ENCODE measurements at regions not wholly inside any gene's neighbourhood (a gene's known extent, or its start where the extent isn't known, plus 50 kb on each side); places are given as distances from the start of the nearest gene placed in this dataset.
"Not testable (repeated sequence)": the region's sequence is repeated elsewhere in the genome, so short reads cannot be mapped to it uniquely, and the experiment has no call there.

- H3K4me3 ChIP-seq (ENCODE audit: low read depth, low read length, poor library complexity, severe bottlenecking); H3K9me2 ChIP-seq (ENCODE audit: insufficient read depth, low read length); BruUV-seq (replicated peaks); H3K36me3 ChIP-seq (ENCODE audit: insufficient read depth, low read length); intact Hi-C loops (cut with micrococcal nuclease; ENCODE audit: unreplicated experiment); H2AFZ ChIP-seq (ENCODE audit: low read length); CTCF ChIA-PET (ENCODE audit: unreplicated experiment); H3K79me2 ChIP-seq (ENCODE audit: insufficient read depth, low read depth, low read length); POLR2A ChIA-PET; H4K20me1 ChIP-seq (ENCODE audit: insufficient read depth, low read length); H3K4me2 ChIP-seq (ENCODE audit: low read length); H3K27ac ChIP-seq (ENCODE audit: low read depth, low read length, poor library complexity, severe bottlenecking); H3K4me1 ChIP-seq (ENCODE audit: insufficient read depth, low read length, poor library complexity, severe bottlenecking); DNase-seq (ENCODE audit: low spot score); H3K9me3 ChIP-seq (ENCODE audit: low read length): not testable (repeated sequence)
These were observed 119.0 kb upstream of the ZNF469 start for GRCh38 chr16:88263681-88264287.

DNA sequence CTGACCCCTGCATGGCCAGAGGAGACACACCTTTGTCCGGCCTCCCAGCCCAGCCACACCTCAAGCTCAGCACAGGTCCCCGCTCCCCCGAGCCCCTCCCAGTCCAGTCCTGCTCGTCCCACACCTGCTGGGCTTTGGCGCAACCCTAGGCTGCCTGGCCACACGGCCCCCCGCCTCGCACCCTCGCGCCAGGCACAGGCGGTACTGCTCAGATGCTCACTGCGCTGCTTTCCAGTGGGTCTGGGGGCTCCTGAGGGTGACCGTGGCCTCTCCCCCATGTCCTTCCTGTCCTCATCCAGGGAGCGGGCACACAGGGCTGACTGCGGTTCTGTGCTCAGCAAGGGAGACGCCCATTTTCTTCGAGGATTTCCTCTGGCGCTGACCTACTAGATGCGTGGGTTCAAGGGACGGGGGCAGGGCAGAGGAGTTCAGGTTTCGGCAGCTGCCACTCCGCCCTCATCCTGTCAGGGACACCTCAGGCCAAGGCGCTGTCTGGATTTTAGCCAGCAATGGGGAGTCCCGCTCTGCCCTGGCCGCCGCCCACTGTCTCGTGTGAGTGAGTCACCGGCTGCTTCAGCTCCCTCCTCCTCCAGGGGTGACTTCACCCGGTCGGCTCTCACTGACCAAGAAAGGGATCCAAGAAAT is 118.0 kb upstream of the ZNF469 start:
- Histone ChIP-seq H2AFZ (ENCODE audit: low read length) (no peak overlapping the region), H3K27ac (ENCODE audit: low read depth, low read length, poor library complexity, severe bottlenecking) (no peak overlapping the region), H4K20me1 (ENCODE audit: insufficient read depth, low read length) (no peaks in the 10 kb centered on the region), H3K4me1 (ENCODE audit: insufficient read depth, low read length, poor library complexity, severe bottlenecking) (no peaks in the 10 kb centered on the region), H3K9me2 (ENCODE audit: insufficient read depth, low read length) (no peaks in the 10 kb centered on the region), H3K9me3 (ENCODE audit: low read length) (no peaks in the 10 kb centered on the region), H3K4me2 (ENCODE audit: low read length) (no peak overlapping the region), H3K36me3 (ENCODE audit: insufficient read depth, low read length) (no peaks in the 10 kb centered on the region), H3K79me2 (ENCODE audit: insufficient read depth, low read depth, low read length) (no peaks in the 10 kb centered on the region), H3K4me3 (ENCODE audit: low read depth, low read length, poor library complexity, severe bottlenecking) (no peak overlapping the region)
- no TSS peak for BruUV-seq (replicated peaks)
- no peak for DNase-seq (ENCODE audit: low spot score)
- CTCF ChIA-PET (ENCODE audit: unreplicated experiment) = no interaction called here
- intact Hi-C loops (cut with micrococcal nuclease; ENCODE audit: unreplicated experiment) = no loop called here
- TF ChIP-seq, protein P1, sequence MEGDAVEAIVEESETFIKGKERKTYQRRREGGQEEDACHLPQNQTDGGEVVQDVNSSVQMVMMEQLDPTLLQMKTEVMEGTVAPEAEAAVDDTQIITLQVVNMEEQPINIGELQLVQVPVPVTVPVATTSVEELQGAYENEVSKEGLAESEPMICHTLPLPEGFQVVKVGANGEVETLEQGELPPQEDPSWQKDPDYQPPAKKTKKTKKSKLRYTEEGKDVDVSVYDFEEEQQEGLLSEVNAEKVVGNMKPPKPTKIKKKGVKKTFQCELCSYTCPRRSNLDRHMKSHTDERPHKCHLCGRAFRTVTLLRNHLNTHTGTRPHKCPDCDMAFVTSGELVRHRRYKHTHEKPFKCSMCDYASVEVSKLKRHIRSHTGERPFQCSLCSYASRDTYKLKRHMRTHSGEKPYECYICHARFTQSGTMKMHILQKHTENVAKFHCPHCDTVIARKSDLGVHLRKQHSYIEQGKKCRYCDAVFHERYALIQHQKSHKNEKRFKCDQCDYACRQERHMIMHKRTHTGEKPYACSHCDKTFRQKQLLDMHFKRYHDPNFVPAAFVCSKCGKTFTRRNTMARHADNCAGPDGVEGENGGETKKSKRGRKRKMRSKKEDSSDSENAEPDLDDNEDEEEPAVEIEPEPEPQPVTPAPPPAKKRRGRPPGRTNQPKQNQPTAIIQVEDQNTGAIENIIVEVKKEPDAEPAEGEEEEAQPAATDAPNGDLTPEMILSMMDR (conservative IDR thresholded peaks at IDR 0.05; ENCODE audit: low read length) = no peak
- TF ChIP-seq EZH2phosphoT487 (IDR thresholded peaks at IDR 0.05; ENCODE audit: borderline replicate concordance, low read depth, low read length) = no peak
- POLR2A ChIA-PET = no interaction called here

DNA sequence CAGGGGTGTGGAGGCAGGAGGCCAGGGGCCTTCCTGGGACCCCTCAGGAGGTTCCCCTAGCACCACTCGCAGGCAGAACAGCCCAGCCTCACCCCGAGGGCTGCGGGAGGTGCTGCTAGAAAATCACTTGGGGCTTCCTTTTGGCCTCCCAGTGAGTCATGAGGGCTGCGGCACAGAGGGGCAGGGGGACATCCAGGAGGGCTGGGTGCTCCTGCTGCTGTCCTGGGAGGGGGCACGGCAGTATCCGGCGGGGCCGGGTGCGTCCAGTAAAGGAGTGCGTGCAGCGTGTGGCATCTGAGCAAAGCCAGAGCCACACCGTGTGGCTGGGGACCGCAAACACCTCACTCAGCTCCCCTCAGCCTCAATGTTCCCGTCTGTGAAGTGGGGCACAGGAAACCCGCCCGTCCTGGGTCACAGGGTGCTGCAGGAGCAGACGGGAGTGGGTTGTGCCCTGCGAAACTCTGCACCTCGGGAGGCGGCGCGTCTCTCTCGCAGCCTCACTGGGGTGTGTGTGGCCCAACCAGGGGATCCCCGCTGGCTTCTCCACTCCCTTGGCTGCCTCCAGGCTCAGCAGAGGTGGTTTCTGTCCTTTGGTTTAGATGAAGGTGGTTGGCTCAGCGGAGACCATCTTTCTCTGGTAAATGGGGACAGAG is 117.3 kb upstream of the ZNF469 start:
- H3K36me3 ChIP-seq (ENCODE audit: insufficient read depth, low read length); DNase-seq (ENCODE audit: low spot score); H3K9me2 ChIP-seq (ENCODE audit: insufficient read depth, low read length); H3K4me2 ChIP-seq (ENCODE audit: low read length); intact Hi-C loops (cut with micrococcal nuclease; ENCODE audit: unreplicated experiment); H4K20me1 ChIP-seq (ENCODE audit: insufficient read depth, low read length); H3K4me1 ChIP-seq (ENCODE audit: insufficient read depth, low read length, poor library complexity, severe bottlenecking); POLR2A ChIA-PET; H2AFZ ChIP-seq (ENCODE audit: low read length); H3K4me3 ChIP-seq (ENCODE audit: low read depth, low read length, poor library complexity, severe bottlenecking); BruUV-seq (replicated peaks); H3K27ac ChIP-seq (ENCODE audit: low read depth, low read length, poor library complexity, severe bottlenecking); CTCF ChIA-PET (ENCODE audit: unreplicated experiment); H3K79me2 ChIP-seq (ENCODE audit: insufficient read depth, low read depth, low read length); H3K9me3 ChIP-seq (ENCODE audit: low read length): not testable (repeated sequence)

- intact Hi-C loops (cut with micrococcal nuclease; ENCODE audit: unreplicated experiment); H3K4me3 ChIP-seq (ENCODE audit: low read depth, low read length, poor library complexity, severe bottlenecking); H3K9me3 ChIP-seq (ENCODE audit: low read length); H4K20me1 ChIP-seq (ENCODE audit: insufficient read depth, low read length); DNase-seq (ENCODE audit: low spot score); POLR2A ChIA-PET; BruUV-seq (replicated peaks); H3K36me3 ChIP-seq (ENCODE audit: insufficient read depth, low read length); CTCF ChIA-PET (ENCODE audit: unreplicated experiment); H3K27ac ChIP-seq (ENCODE audit: low read depth, low read length, poor library complexity, severe bottlenecking); H3K4me1 ChIP-seq (ENCODE audit: insufficient read depth, low read length, poor library complexity, severe bottlenecking); H3K4me2 ChIP-seq (ENCODE audit: low read length); H3K79me2 ChIP-seq (ENCODE audit: insufficient read depth, low read depth, low read length); H3K9me2 ChIP-seq (ENCODE audit: insufficient read depth, low read length); H2AFZ ChIP-seq (ENCODE audit: low read length): not testable (repeated sequence)
These were observed 116.7 kb upstream of the ZNF469 start for GRCh38 chr16:88266036-88266435.

DNA sequence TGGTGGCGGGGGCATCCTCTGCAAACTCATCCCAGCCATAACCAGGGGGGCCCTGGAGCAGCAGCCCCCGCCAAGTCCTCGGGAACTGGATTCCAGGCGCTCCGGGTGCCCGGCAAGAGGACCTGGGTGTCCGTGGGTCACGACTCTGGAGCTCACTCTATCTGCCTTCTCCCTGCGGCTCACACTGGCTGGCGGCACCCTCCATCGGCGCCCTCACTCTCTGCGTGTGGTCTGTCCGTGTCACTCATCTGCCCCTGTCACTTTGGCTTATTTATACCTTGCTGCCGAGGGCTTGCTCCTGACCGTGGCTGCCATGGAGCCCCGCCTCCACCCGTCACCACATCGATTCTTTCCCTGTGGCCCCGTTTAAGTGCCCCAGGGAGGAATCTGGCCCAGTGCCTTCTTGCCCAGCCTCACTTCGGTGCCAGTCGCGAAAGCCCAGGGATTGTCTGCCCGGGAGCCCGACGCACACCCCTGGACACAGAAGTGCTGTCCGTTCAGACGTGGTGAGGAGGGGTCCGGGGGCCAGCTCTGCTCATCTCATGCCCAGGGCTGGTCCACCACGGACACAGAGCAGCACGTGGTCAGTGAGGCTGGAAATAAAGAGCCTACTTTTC is 115.7 kb upstream of the ZNF469 start:
- H3K4me2 ChIP-seq (ENCODE audit: low read length); H3K9me2 ChIP-seq (ENCODE audit: insufficient read depth, low read length); H3K79me2 ChIP-seq (ENCODE audit: insufficient read depth, low read depth, low read length); H3K36me3 ChIP-seq (ENCODE audit: insufficient read depth, low read length); CTCF ChIA-PET (ENCODE audit: unreplicated experiment); H3K27ac ChIP-seq (ENCODE audit: low read depth, low read length, poor library complexity, severe bottlenecking); POLR2A ChIA-PET; H4K20me1 ChIP-seq (ENCODE audit: insufficient read depth, low read length); intact Hi-C loops (cut with micrococcal nuclease; ENCODE audit: unreplicated experiment); H3K9me3 ChIP-seq (ENCODE audit: low read length); H3K4me1 ChIP-seq (ENCODE audit: insufficient read depth, low read length, poor library complexity, severe bottlenecking); H3K4me3 ChIP-seq (ENCODE audit: low read depth, low read length, poor library complexity, severe bottlenecking); BruUV-seq (replicated peaks); H2AFZ ChIP-seq (ENCODE audit: low read length); DNase-seq (ENCODE audit: low spot score): not testable (repeated sequence)

All from OCI-LY7 (cell line).